Neural progenitor cell (in vitro differentiated cells): ENCODE measurements at regions not wholly inside any gene's neighbourhood (a gene's known extent, or its start where the extent isn't known, plus 50 kb on each side); places are given as distances from the start of the nearest gene placed in this dataset.

ENCODE experiments used
- CTCF ChIP-seq: fragments of 200-600 bp; sonication (generic); IDR thresholded peaks from 2 replicates; pipeline ENCODE4 v1.5.1; 2017; ENCODE audit warnings: antibody characterized with exemption, mild to moderate bottlenecking
- EZH2 ChIP-seq: fragments of 200-600 bp; sonication (generic); IDR thresholded peaks from 2 replicates; pipeline ENCODE4 v1.6.1; 2017; ENCODE audit warnings: antibody characterized with exemption, mild to moderate bottlenecking, moderate library complexity

- no peak for TF ChIP-seq EZH2
- TF ChIP-seq CTCF: no peak
Observed at GRCh38 chr3:190192739-190193138, 72.0 kb upstream of the P3H2 start.
